H1 (cell line): ENCODE measurements at regions not wholly inside any gene's neighbourhood (a gene's known extent, or its start where the extent isn't known, plus 50 kb on each side); places are given as distances from the start of the nearest gene placed in this dataset.

Source experiments
- CTCF ChIA-PET: fragments of 300-600 bp; sonication (Branson Sonifier 250); formaldehyde crosslinking; loops from one replicate; lab custom pipeline; 2021; ENCODE audit not compliant: partially characterized antibody; lab: Charles Lee
- POLR2A ChIA-PET: fragments of 300-600 bp; sonication (Branson Sonifier 250); formaldehyde crosslinking; loops from one replicate; lab custom pipeline; 2021; ENCODE audit warnings: inconsistent platforms; ENCODE audit not compliant: partially characterized antibody; lab: Charles Lee
- DNase-seq, 2 experiments: peaks; one replicate each; pipeline versions ENCODE4 v3.0.0 to v3.0.0-alpha.2; 2010 to 2022; ENCODE audit warnings: low spot score in 2 of 2, low read depth in 1 of 2, mixed read lengths in 1 of 2
- FAIRE-seq: peaks from 2 replicates; lab custom pipeline; 2011; peaks lifted over from hg19 to GRCh38; lab: Jason Lieb, UNC
- H2AFZ ChIP-seq: 2 replicates; pipeline ENCODE4 v1.8.1; 2012; ENCODE audit warnings: low read length, inconsistent platforms
- H2AK5ac ChIP-seq: 2 replicates; pipeline ENCODE4 v1.6.1; 2013; ENCODE audit warnings: low read depth, low read length
- H2BK120ac ChIP-seq: replicated peaks from 2 replicates; pipeline ENCODE3; 2013; ENCODE audit warnings: low read depth, low read length, inconsistent platforms
- H2BK12ac ChIP-seq: 2 replicates; pipeline ENCODE4 v1.6.1; 2013; ENCODE audit warnings: low read depth, low read length
- H2BK15ac ChIP-seq: 2 replicates; pipeline ENCODE4 v1.6.1; 2013; ENCODE audit warnings: low read length
- H2BK20ac ChIP-seq: 2 replicates; pipeline ENCODE4 v1.6.1; 2013; ENCODE audit warnings: low read length
- H2BK5ac ChIP-seq: 2 replicates; pipeline ENCODE4 v1.6.1; 2013; ENCODE audit warnings: low read depth, low read length
- H3K14ac ChIP-seq: 2 replicates; pipeline ENCODE4 v1.6.1; 2013; ENCODE audit warnings: inconsistent platforms; ENCODE audit not compliant: insufficient read length
- H3K18ac ChIP-seq: 2 replicates; pipeline ENCODE4 v1.6.1; 2013; ENCODE audit warnings: low read length; ENCODE audit errors: extremely low read depth
- H3K23ac ChIP-seq: 2 replicates; pipeline ENCODE4 v1.6.1; 2013; ENCODE audit warnings: inconsistent platforms; ENCODE audit not compliant: insufficient read length
- H3K23me2 ChIP-seq: 2 replicates; pipeline ENCODE4 v1.6.1; 2013; ENCODE audit warnings: low read depth, low read length
- H3K27ac ChIP-seq: 2 replicates; pipeline ENCODE4 v1.6.1; 2011; ENCODE audit warnings: low read depth, low read length, inconsistent platforms
- H3K27me3 ChIP-seq, 4 experiments: replicated peaks in 1 of 4; 1 replicate in 1 of 4; 2 replicates in 3 of 4; pipeline versions ENCODE4 v1.6.1 to v1.8.1; 2011 to 2013; ENCODE audit warnings: low read length in 3 of 4, mild to moderate bottlenecking in 3 of 4, inconsistent platforms in 2 of 4, mixed read lengths in 2 of 4, moderate library complexity in 1 of 4; ENCODE audit not compliant: control insufficient read depth in 3 of 4, insufficient read depth in 3 of 4; ENCODE audit errors: extremely low read depth in 1 of 4
- H3K36me3 ChIP-seq, 4 experiments: 2 replicates each; pipeline versions ENCODE4 v1.6.1 to v1.8.1; 2011 to 2013; ENCODE audit warnings: mild to moderate bottlenecking in 4 of 4, low read length in 3 of 4, moderate library complexity in 2 of 4, control low read depth in 1 of 4, inconsistent platforms in 1 of 4; ENCODE audit not compliant: insufficient read depth in 4 of 4, control insufficient read depth in 2 of 4
- H3K4ac ChIP-seq: replicated peaks from 2 replicates; pipeline ENCODE3; 2013; ENCODE audit warnings: low read length, low read depth, mixed read lengths, inconsistent platforms; ENCODE audit not compliant: insufficient read length
- H3K4me1 ChIP-seq, 4 experiments: replicated peaks in 1 of 4; 1 replicate in 1 of 4; 2 replicates in 3 of 4; pipeline versions ENCODE4 v1.6.1 to v1.8.1; 2011 to 2013; ENCODE audit warnings: low read length in 3 of 4, inconsistent platforms in 2 of 4, mixed read lengths in 1 of 4; ENCODE audit not compliant: insufficient read depth in 4 of 4, control insufficient read depth in 3 of 4
- H3K4me2 ChIP-seq, 2 experiments: 2 replicates each; pipeline versions ENCODE4 v1.6.1 to v1.8.1; 2011 to 2013; ENCODE audit warnings: low read depth in 2 of 2, low read length in 2 of 2, control low read depth in 1 of 2, inconsistent platforms in 1 of 2, mild to moderate bottlenecking in 1 of 2; ENCODE audit not compliant: insufficient read depth in 1 of 2
- H3K4me3 ChIP-seq, 4 experiments: fragments of 200-600, 300-600 bp in 1 of 4; sonication (generic), shearing (Covaris generic), sonication (Bioruptor Twin) in 1 of 4; 2 replicates each; pipeline versions ENCODE4 v1.5.1 to v1.8.1; 2011 to 2016; ENCODE audit warnings: low read length in 4 of 4, low read depth in 3 of 4, control low read depth in 2 of 4, inconsistent platforms in 2 of 4, mild to moderate bottlenecking in 2 of 4, mixed read lengths in 1 of 4, moderate library complexity in 1 of 4; ENCODE audit not compliant: insufficient read depth in 2 of 4; ENCODE audit errors: extremely low read depth in 1 of 4
- H3K56ac ChIP-seq: replicated peaks from 2 replicates; pipeline ENCODE3; 2013; ENCODE audit warnings: low read depth, mild to moderate bottlenecking, mixed read lengths, low read length, inconsistent platforms; ENCODE audit not compliant: insufficient read length
- H3K79me1 ChIP-seq: 2 replicates; pipeline ENCODE4 v1.6.1; 2013; ENCODE audit warnings: low read depth, low read length, control low read depth
- H3K79me2 ChIP-seq, 2 experiments: 2 replicates each; pipeline versions ENCODE4 v1.6.1 to v1.8.1; 2012 to 2013; ENCODE audit warnings: low read length in 2 of 2, mild to moderate bottlenecking in 2 of 2, inconsistent platforms in 1 of 2; ENCODE audit not compliant: insufficient read depth in 2 of 2, control insufficient read depth in 1 of 2
- H3K9ac ChIP-seq, 4 experiments: replicated peaks in 1 of 4; 1 replicate in 1 of 4; 2 replicates in 3 of 4; pipeline versions ENCODE4 v1.6.1 to v1.8.1; 2011 to 2013; ENCODE audit warnings: low read depth in 3 of 4, low read length in 3 of 4, control low read depth in 2 of 4, mild to moderate bottlenecking in 2 of 4, moderate library complexity in 2 of 4, inconsistent platforms in 1 of 4; ENCODE audit errors: extremely low read depth in 1 of 4
- H3K9me3 ChIP-seq, 2 experiments: 2 replicates each; pipeline versions ENCODE4 v1.6.1 to v1.8.1; 2012 to 2013; ENCODE audit warnings: mild to moderate bottlenecking in 2 of 2, moderate library complexity in 2 of 2, control low read depth in 1 of 2, inconsistent platforms in 1 of 2, low read depth in 1 of 2, low read length in 1 of 2, mixed read lengths in 1 of 2; ENCODE audit not compliant: insufficient read depth in 2 of 2
- H4K20me1 ChIP-seq, 2 experiments: replicated peaks in 1 of 2; 2 replicates each; pipeline versions ENCODE3 to v1.8.1; 2011 to 2013; ENCODE audit warnings: inconsistent platforms in 2 of 2, low read length in 2 of 2, mild to moderate bottlenecking in 1 of 2; ENCODE audit not compliant: insufficient read depth in 2 of 2, control insufficient read depth in 1 of 2
- H4K5ac ChIP-seq: 2 replicates; pipeline ENCODE4 v1.6.1; 2013; ENCODE audit warnings: low read length, low read depth, mixed read lengths, inconsistent platforms; ENCODE audit not compliant: insufficient read length
- H4K8ac ChIP-seq: 2 replicates; pipeline ENCODE4 v1.8.0; 2013; ENCODE audit warnings: mild to moderate bottlenecking, moderate library complexity, low read length, inconsistent platforms; ENCODE audit not compliant: insufficient read depth; ENCODE audit errors: extremely low read depth
- H4K91ac ChIP-seq: replicated peaks from 2 replicates; pipeline ENCODE3; 2013; ENCODE audit warnings: low read length, mixed read lengths, inconsistent platforms; ENCODE audit not compliant: insufficient read length
- BACH1 ChIP-seq: IDR thresholded peaks from 2 replicates; pipeline ENCODE4 v1.6.1; 2012; ENCODE audit warnings: low read length, improper control_type of control experiment
- GABPA ChIP-seq: IDR thresholded peaks from 2 replicates; pipeline ENCODE4 v1.6.1; 2011; ENCODE audit warnings: mild to moderate bottlenecking, low read length, moderate library complexity, borderline replicate concordance; ENCODE audit not compliant: insufficient read depth
- POLR2AphosphoS5 ChIP-seq: IDR thresholded peaks from 2 replicates; pipeline ENCODE4 v1.6.1; 2011; ENCODE audit warnings: low read depth, low read length
- POU5F1 ChIP-seq: IDR thresholded peaks from 2 replicates; pipeline ENCODE4 v1.6.1; 2011; ENCODE audit warnings: low read depth, mild to moderate bottlenecking, low read length, moderate library complexity
- RAD21 ChIP-seq, 2 experiments: IDR thresholded peaks in 1 of 2; conservative IDR thresholded peaks in 1 of 2; 2 replicates each; pipeline ENCODE4 v1.6.1; 2011; ENCODE audit warnings: low read depth in 2 of 2, low read length in 2 of 2, improper control_type of control experiment in 1 of 2, inconsistent platforms in 1 of 2, mild to moderate bottlenecking in 1 of 2, moderate library complexity in 1 of 2
- SAP30 ChIP-seq: fragments of 300-600 bp; sonication (generic); IDR thresholded peaks from 2 replicates; pipeline ENCODE4 v1.7.1; 2012; ENCODE audit warnings: low read length, moderate library complexity, mild to moderate bottlenecking, inconsistent platforms; ENCODE audit not compliant: insufficient read depth, insufficient replicate concordance
- SIRT6 ChIP-seq: IDR thresholded peaks from one replicate; pipeline ENCODE4 v1.7.1; 2012; ENCODE audit warnings: low read length, inconsistent platforms
- SRF ChIP-seq: IDR thresholded peaks from 2 replicates; pipeline ENCODE4 v1.6.1; 2011; ENCODE audit warnings: mild to moderate bottlenecking, low read depth, low read length, moderate library complexity
- TF ChIP-seq, protein P1 (sequence below), 3 experiments: IDR thresholded peaks; 1 replicate in 2 of 3; 2 replicates in 1 of 3; pipeline versions ENCODE4 v1.5.1 to v1.6.1; 2011; ENCODE audit warnings: low read length in 3 of 3, mild to moderate bottlenecking in 3 of 3, inconsistent platforms in 2 of 3, low read depth in 1 of 3, moderate library complexity in 1 of 3; ENCODE audit not compliant: insufficient read depth in 1 of 3; ENCODE audit errors: control extremely low read depth in 1 of 3
- TF ChIP-seq, protein P2 (sequence below): IDR thresholded peaks from 2 replicates; pipeline ENCODE4 v1.6.1; 2012; ENCODE audit warnings: inconsistent platforms
- TF ChIP-seq, protein P3 (sequence below): IDR thresholded peaks from 2 replicates; pipeline ENCODE4 v1.6.1; 2011; ENCODE audit warnings: low read depth, mild to moderate bottlenecking, low read length; ENCODE audit not compliant: insufficient read depth
- TF ChIP-seq, protein P4 (sequence below): IDR thresholded peaks from 2 replicates; pipeline ENCODE4 v1.6.1; 2012; ENCODE audit warnings: inconsistent platforms

DNA sequence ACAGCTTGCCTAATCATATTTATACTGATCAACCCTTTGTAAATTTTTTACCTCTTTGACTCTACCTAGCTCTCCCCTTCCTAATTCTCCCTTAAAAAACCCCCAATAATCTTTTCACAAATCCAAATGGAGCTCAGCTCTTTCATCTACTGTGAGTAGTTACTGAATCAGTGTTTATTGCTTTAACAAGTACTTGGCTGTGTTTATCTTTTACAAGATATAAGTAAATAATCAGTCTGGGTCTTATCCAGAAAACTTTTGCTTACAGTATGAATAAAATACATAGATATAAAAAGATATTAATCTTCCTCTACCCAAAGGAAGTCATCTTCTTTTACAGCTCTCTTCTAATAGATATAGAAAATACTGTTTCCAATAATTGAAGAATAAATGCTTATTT lies 366.4 kb downstream of the RAP2B start:
- POLR2A ChIA-PET: no interaction called here
- TF ChIP-seq BACH1: no peak
- no peak for TF ChIP-seq GABPA
- TF ChIP-seq RAD21 (IDR thresholded peaks at IDR 0.05 in 1 of 2, conservative IDR thresholded peaks at IDR 0.05 in 1 of 2; ENCODE audit: low read depth in 2 of 2, low read length in 2 of 2): no peak
- TF ChIP-seq SIRT6: no peak
- TF ChIP-seq, protein P1, sequence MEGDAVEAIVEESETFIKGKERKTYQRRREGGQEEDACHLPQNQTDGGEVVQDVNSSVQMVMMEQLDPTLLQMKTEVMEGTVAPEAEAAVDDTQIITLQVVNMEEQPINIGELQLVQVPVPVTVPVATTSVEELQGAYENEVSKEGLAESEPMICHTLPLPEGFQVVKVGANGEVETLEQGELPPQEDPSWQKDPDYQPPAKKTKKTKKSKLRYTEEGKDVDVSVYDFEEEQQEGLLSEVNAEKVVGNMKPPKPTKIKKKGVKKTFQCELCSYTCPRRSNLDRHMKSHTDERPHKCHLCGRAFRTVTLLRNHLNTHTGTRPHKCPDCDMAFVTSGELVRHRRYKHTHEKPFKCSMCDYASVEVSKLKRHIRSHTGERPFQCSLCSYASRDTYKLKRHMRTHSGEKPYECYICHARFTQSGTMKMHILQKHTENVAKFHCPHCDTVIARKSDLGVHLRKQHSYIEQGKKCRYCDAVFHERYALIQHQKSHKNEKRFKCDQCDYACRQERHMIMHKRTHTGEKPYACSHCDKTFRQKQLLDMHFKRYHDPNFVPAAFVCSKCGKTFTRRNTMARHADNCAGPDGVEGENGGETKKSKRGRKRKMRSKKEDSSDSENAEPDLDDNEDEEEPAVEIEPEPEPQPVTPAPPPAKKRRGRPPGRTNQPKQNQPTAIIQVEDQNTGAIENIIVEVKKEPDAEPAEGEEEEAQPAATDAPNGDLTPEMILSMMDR (IDR thresholded peaks at IDR 0.05; ENCODE audit: control extremely low read depth in 1 of 3, insufficient read depth in 1 of 3, low read depth in 1 of 3, low read length in 3 of 3): no peak
- TF ChIP-seq POU5F1: no peak
- no peak for TF ChIP-seq POLR2AphosphoS5
- TF ChIP-seq, protein P2, sequence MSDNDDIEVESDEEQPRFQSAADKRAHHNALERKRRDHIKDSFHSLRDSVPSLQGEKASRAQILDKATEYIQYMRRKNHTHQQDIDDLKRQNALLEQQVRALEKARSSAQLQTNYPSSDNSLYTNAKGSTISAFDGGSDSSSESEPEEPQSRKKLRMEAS: no peak
- no peak for TF ChIP-seq SAP30
- TF ChIP-seq SRF: no peak
- TF ChIP-seq, protein P3, sequence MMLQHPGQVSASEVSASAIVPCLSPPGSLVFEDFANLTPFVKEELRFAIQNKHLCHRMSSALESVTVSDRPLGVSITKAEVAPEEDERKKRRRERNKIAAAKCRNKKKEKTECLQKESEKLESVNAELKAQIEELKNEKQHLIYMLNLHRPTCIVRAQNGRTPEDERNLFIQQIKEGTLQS: no peak
- TF ChIP-seq, protein P4, sequence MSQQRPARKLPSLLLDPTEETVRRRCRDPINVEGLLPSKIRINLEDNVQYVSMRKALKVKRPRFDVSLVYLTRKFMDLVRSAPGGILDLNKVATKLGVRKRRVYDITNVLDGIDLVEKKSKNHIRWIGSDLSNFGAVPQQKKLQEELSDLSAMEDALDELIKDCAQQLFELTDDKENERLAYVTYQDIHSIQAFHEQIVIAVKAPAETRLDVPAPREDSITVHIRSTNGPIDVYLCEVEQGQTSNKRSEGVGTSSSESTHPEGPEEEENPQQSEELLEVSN: no peak

More for the DNA sequence above, 366.4 kb downstream of the RAP2B start:
- Histone ChIP-seq H2BK120ac (no peak overlapping the region), H3K9me3 (no peaks in the 10 kb centered on the region), H3K23me2 (no peaks in the 10 kb centered on the region), H4K5ac (no peak overlapping the region), H3K23ac (no peak overlapping the region), H3K18ac (no peak overlapping the region), H3K79me1 (no peaks in the 10 kb centered on the region), H2BK20ac (no peak overlapping the region), H3K27ac (no peak overlapping the region), H3K9ac (no peak overlapping the region), H4K91ac (no peak overlapping the region), H3K79me2 (no peaks in the 10 kb centered on the region), H3K4ac (no peak overlapping the region), H3K56ac (no peak overlapping the region), H3K27me3 (no peaks in the 10 kb centered on the region), H2AK5ac (no peak overlapping the region), H2AFZ (no peak overlapping the region), H2BK12ac (no peak overlapping the region), H3K4me2 (no peak overlapping the region), H3K4me3 (no peak overlapping the region), H3K4me1 (no peaks in the 10 kb centered on the region), H4K20me1 (no peaks in the 10 kb centered on the region), H2BK5ac (no peak overlapping the region), H3K14ac (no peak overlapping the region), H3K36me3 (no peaks in the 10 kb centered on the region), H4K8ac (no peak overlapping the region), H2BK15ac (no peak overlapping the region)
- no peak for DNase-seq
- CTCF ChIA-PET: no interaction called here
- FAIRE-seq: no peak
